AG20443 (cell line): ENCODE measurements at regions not wholly inside any gene's neighbourhood (a gene's known extent, or its start where the extent isn't known, plus 50 kb on each side); places are given as distances from the start of the nearest gene placed in this dataset.
"Not testable (repeated sequence)": the region's sequence is repeated elsewhere in the genome, so short reads cannot be mapped to it uniquely, and the experiment has no call there.

Experiments
- DNase-seq: peaks from one replicate; pipeline ENCODE4 v3.0.0; 2012; ENCODE audit warnings: low spot score, mixed read lengths

DNA sequence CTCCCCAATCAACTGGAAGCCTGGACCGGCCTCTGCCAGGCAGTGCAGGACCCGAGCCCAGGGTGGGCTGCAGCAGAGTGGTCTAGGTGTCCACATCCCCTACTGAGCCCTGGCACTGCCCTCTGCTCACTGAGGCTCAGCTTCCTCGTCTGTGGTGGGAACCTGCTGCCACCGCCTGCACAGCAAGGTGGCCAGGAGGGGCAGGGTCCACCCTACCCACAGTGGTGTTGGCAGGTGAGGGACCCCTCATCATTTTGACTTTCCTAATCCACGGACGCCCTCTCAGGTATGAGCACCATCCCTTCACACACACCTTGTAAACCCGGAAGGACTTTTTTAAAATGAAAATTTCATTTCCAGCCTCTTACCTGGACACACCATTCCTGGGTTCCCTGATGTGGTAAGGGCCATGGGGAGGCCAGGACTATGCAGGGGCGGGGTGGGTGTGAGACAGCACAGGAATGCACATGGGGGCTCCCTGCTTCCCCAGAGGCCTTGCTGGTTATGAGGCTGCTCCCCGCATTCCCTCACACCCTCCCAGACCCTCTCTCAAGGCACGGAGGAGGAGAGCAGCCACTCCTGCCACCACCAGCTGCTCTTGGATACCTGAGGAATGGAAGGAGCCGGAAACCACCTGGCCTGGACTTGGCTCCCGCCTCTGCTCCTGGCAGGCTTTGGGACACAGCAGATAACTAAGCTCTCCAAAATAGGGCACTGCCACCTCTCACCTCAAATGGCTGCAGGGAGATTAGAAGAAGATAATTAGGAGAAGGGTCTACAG is 185.9 kb upstream of the TPM1 start:
- no peak for DNase-seq

DNA sequence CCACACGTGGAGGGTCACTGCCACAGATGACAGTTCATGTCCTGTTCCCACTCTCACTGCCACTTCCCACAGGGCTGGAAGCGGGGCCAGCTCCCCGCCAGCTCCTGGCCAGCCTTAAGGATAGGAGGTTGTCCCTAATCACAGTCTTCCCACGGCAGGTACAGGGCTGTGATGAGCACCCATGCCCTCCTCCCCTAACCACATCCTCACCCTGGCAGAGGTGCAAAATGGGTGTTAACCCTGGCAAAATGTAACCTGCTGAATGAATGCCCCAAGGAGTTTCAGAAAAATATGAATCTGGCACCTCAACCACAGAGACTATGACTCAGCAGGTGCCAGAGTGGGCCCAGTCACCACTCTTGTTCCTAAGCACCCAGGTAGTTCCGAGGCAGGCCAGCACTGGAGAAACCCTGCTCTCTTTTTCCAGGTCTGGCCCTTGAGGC is 185.1 kb upstream of the TPM1 start:
- DNase-seq: no peak

DNA sequence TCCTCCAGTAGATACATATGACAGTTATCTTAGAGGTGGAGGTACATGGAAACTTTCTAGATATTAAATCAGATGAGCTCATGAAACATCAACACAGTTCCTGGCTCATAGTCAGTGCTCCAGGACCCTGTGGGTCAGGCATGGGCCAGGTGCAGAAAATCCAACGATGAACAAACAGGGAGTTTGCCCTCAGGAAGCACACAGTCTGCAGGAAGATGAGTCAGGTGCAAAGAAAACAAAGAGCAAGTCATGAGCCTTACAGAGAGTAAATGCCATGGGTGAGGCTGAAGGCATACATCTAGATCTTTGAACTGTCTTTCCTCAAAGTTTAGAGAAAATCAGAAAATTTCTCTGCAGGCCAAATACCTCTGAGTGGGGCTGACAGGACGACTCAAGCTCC is 184.2 kb upstream of the TPM1 start:
- DNase-seq: no peak

DNA sequence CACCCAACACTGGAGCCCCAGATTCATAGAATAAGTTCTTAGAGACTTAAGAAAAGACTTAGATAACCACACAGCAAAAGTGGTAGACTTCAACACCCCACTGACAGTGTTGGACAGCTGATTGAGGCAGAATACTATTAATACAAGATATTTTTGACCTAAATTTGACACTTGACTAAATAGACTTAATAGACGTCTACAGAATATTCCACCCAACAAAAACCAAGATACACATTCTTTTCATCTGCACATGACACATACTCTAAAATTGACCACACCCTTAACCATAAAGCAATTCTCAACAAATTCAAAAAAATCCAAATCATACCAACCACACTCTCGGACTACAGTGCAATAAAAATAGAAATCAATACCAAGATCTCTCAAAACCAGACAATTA is 179.8 kb upstream of the TPM1 start:
- no peak for DNase-seq

DNA sequence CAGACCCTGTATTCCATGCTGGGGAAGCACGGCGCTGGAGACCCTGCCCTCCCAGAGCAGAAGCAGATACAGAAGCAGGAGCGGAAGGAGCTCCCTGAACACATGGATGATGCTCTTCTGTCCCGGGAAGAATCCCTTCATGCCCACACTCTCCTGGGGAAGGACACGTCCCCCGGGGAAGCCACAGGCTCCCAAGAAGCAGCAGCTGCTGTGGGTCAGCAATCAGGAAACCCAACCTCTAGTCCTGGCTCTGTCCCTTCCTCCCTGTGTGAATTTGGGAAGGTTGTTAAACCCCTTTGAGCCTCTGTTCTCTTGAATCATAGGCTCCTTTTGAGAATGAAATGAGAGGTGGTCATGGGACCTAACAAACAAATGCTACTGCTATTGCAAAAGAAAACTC is 176.2 kb upstream of the TPM1 start:
- no peak for DNase-seq

DNA sequence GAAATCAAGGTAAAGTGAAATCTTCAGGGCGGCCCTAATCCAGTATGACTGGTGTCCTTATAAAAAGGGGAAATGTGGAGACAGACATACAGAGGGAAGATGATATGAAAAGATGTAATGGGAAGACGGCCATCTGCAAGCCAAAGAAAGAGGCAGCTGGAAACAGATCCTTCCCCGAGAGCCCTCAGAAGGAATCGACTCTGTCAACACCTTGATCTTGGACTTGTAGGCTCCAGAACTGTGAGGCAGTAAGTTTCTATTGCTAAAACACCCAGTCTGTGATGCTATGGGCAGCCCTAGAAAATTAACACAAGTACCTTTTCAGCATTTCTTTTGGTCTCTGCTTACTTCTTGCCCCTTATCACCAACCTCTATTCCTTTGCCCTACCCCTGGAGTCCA is 174.7 kb upstream of the TPM1 start:
- no peak for DNase-seq

DNA sequence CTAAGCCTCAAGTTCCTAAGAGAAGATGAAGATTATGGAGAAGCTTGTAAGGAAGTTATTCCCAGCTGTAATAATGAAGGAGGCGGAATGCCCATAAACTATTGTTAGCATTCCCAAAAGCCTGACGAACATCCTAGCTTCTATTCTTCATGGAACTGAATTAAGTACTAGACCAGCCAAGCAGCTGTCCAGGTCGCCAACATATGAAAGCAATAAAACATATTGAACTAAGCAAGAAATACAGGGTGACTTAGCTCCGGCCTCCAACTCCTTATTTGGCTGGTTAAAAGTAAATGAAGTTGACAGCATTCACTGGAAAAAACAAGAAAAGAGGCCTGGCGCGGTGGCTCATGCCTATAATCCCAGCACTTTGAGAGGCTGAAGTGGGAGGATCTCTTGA is 174.0 kb upstream of the TPM1 start:
- DNase-seq: no peak

DNA sequence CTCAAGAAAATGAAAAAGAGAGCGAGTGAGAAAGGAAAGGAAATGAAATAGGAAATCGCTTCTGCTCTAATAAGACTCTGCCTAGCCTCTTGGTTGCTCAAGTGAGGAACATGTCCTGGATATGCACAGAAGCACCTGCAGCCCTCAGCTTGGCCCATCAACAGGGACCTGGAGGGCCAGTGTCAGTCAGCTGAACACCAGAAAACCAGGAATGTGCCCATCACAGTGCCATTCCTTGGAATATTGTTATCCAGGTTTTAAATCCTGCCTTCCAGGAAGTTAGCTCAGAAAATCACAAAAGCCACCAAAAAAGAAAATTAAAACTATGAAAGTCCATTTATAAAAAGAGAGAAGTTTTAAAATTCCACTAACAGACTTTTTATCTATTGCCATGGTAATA is 173.4 kb upstream of the TPM1 start:
- DNase-seq: no peak

DNA sequence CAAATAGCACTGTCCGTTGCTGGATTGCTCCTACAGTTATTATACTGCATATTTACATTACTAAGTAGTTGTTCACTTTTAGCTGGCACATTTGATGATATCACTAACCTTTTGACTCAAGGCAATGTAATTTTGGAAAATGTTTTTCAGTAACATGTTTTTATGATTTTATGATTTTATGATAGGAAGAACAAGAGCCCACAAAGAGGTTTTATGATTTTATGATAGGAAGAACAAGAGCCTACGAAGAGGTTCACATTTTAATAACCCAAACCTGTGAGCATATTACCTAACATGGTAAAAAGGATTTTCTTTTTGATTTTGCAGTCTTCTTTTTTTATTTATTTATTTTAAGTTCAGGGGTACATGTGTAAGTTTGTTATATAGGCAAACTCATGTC is 172.3 kb upstream of the TPM1 start:
- no peak for DNase-seq

DNA sequence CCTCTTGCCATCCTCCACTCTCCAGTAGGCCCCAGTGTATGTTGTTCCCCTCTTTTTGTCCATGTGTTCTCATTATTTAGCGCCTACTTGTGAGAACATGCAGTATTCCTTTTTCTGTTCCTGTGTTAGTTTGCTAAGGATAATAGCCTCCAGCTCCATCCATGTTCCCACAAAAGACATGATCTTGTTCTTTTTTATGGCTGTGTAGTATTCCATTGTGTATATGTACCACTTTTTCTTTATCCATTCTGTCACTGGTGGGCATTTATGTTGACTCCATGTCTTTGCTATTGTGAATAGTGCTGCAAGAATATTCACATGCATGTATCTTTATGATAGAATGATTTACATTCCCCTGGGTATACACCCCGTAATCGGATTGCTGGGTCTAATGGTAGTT is 171.8 kb upstream of the TPM1 start:
- DNase-seq: not testable (repeated sequence)

DNA sequence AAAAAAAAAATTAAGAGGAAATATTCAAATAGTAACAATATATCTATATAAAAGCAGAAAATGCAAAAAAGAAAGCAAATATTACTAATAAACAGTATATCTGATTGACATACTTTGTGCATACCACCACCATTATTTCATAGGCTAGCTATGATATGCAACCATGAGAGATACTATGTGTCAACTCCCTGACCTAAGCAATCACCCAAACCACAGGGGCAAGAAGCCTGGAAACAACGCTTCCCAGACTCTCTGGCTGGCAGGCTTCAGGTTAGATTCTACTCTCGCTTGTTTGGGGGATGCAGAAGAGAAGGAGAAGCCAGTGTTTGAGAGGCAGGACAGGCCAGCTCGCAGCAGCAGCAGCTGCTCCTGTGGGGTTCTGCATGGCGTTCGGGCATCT is 169.3 kb upstream of the TPM1 start:
- no peak for DNase-seq

DNA sequence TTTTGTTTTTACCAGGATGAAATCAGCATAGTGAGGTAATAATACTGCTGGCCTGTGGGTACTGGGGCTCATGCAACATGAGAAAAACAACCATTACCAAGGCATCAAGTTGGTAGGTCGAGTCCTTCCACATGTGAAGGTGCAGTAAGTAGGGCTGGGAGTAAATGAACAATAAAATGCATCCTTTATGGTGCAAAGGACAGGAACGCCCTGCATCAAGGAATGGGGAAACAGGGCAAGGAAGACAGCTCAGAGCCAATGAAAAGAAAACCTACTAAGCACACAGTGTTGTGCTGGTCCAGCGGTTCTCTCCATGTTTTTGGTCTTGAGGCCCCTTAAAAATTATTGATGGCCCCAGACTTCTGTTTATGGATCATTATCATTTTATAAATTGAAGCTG is 168.5 kb upstream of the TPM1 start:
- no peak for DNase-seq

DNA sequence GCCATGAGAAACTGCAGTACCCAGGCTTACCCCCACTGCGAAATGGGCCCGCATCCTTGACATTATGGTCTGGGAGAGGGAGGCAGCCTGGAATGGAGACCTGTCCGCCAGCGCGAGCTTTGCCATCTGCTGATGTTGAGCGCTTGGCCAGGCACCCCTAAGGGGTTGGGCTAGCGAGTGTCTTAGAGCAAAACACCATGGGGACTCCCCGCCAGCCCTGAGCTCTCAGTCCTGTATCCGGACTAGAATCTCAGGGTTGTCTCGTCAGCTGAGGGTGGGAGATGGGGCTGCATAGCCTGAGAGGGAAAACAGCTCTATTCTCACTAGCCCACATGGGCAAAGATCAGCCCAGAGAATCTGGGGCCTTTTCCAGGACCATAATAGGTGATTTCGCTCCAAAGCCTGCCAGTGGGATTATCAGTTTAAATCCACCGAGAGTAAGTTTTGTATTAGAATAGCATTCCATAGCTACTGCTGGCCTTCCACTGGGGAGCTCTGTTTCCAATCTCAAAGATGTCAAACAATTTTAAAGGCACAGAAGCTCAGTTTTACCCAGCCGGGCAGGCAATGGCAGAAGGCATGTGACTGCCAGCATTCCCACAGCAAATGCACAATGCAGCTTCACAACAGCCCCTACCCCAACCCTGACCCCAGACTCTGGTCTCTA is 167.5 kb upstream of the TPM1 start:
- no peak for DNase-seq

DNA sequence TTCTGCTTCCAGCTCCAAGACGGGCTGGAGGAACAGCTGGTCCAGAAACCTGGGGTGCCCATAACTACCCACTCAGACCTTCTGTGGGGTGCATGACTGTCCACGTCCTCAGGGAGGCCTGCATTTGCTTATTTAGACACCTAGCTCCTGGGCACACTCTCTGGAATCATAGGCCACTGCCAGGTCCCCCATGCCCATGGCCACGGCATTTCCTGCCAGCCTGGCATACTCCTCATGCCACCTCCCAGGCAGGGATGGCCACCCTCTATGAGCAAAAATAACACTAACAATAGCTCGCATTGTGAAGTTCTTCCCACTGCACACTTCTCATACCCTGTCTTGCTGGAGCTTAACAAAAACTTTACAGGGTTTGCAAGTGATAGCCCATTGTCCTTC is 166.9 kb upstream of the TPM1 start:
- no peak for DNase-seq

DNA sequence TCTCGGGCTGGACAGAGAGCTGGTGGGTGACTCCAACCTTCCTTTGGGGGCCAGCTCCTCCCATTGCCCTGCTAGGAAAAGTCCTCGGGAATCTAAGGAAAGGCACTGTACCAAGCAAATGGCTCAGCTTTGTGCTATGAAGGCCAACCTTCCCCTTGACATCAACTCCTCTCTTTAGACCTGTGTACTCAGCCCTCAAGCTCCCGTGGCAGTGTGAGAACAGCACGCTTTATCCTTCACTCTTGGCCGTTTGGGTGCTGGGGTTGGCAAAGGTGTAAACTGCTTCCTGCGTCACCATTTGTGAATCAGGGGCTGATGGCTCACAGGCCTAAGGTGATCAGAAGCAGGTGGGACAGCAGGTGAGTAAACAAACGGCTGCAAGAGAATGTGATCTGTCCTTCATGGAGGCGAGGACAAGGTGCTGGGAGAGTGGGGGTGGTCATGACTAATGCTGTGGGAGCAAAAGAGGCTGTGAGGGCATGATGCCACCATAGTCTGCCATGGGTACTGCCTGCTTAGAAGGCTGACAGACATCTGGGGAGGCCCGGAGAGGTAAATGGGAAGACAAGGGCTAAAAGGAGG is 165.2 kb upstream of the TPM1 start:
- DNase-seq: no peak

DNA sequence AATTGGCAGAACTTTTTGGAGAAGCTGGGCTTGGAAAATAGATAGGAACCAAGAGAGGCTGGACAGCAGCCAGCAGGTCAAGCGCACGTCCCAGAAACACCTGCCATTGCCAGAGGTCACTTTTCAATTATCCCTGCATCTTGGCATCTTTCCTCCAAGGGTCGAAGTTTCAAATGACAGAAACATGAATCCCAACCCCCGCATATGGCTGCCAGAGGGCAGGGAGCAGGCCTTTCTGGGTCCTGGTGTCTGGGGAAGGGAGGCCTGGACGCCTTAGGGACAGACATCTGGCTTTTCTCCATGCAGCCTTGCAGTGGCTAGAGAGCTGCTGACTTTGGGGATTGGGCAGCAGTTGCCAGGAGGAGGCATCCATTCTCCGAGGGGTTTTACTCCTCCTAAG is 164.5 kb upstream of the TPM1 start:
- DNase-seq: no peak

DNA sequence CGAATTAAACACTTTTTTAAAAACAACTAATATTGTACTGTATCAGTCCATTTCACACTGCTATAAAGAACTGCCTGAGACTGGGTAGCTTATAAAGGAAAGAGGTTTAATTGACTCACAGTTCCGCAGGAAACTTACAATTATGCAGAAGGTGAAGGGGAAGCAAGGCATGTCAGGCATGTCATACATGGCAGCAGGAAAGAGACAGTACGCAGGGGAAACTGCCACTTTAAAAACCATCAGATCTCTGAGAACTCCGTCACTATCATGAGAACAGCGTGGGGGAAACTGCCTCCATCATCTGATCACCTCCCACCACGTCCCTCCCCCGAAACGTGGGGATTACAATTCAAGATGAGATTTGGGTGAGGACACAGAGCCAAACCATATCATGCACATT is 162.8 kb upstream of the TPM1 start:
- DNase-seq: no peak

DNA sequence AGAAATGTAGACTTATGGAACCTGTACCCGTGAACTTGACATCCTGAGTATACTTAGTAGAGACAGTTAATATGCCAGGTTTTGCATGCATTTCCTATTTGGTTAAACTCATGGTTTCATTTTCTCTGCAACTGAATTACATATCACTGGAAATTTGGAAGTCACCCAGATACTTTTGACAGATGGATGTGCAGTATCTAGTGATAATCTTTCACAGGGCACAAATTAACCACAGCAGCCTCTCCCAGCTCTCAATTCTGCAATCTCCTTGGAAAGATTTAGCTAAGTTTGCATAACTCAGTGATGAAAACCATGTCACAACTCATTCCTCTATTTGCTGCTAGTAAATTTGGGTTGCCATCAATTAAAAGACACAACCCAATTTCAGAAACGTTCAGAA is 162.3 kb upstream of the TPM1 start:
- peak; percentile 33 for DNase-seq

DNA sequence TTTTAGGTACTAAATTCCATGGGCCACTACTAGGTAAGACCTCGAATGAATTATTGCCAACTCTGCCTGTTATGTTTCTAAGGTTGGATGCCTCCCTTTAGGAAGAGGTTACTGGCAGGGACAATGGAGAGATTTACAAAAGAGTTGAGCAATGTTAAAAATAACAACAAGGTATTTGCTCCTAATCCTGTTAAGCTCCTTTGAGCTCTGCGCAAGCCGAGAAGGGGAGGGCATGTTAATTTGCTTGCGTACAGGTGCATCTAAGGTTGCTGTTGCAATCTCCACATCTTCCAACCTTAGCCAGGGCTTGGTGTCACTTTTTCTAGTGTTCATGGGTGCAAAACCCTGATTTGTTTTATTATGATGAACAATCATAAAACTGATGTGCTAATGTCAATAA is 161.5 kb upstream of the TPM1 start:
- no peak for DNase-seq

DNA sequence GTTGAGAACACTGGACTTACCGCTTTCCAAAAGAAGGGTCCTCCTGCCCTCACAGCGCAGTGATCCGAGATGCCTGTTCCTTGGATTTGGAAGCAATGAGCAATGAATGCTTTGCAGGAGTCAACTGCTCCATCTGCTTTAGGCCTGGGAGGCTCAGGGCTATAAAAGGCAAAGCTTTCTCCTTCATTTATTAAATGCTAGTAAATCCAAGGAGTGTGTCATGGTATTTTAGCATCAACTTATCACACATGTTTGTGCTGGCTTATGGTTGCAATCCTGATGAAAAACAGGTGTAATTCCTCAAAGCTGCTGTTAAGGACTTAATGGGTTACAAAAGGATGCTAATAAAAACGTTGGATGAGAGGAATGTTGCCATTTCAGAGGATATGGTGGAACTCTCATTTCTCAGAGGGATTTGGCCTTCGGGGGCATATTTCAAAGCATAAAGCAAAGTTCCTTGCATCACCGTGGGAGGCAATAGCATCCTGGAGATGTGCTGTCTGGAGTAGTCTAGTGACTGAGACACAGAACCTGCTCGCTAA is 158.5 kb upstream of the TPM1 start:
- peak; percentile 56 for DNase-seq

DNA sequence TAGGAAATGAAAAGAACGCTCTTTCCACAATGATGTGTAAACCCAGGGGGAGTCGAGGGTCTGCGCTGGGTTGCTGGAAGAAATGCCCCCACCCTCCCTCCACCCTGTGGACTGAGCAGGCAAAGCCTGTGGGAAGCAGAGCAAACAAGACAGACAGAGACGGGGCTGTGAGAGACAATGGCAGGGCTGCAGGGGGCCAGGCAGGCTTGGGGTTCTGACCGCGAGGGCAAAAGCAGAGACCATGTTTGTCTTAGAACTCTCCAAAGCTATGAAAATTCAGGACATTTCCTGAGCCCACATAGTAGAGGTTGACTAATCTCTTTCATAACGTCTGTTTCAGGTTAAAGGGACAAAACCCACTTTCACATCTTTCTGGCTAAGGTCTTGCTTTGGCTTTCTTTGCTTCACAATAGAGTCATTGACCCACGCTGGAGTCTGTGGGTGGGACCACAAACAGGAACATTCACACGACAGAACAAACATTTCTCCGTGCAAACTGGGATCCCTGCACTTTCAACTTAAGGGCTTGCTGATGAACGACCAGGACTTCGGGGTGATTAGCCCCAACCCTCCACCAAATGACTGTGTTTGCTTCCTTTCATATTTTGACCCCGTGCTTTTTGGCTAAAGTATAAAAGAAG is 156.0 kb upstream of the TPM1 start:
- DNase-seq: peak; percentile 46

DNA sequence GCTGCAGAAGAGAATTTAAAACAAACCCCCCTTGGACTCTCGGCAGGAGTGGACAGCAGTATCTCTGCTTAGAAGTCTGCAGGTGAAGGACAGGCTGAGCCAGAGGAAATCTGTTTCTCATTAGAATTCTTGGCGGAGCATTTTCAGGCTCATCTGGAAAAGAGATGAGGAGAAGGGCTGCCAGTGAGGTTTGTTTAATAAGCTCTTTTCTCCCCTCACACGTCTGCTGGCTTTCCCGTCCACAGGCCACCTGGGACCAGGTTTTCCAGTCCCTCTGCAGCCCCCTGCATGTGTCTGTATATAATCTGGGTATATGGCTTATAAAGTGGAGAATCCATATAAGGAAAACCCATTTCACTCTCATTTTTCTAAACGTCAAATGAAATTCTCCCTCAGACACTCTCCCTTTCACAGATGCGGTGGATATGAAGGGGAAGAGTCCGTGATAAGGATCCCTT is 155.4 kb upstream of the TPM1 start:
- DNase-seq: peak; percentile 33

DNA sequence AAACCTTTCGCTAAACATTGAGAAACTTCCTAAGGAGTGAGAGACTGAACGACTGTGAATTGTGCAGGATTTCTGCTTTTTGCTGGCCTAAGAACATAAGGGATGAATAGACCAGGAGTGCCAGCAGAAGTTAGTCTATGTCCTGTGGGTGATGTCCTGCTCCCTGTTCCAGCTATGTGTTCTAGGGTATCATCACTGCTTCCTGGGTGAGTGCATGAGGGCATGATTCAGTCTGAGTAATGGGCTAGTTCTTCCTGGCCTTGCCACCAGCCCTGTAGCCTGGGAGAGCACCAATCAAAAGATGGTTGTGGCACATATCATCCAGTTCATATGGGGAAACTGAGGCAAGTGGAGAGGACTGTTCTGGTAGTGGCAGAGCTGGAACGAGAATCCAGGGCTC is 153.9 kb upstream of the TPM1 start:
- no peak for DNase-seq
